ENCODE measurements at regions not wholly inside any gene's neighbourhood (a gene's known extent, or its start where the extent isn't known, plus 50 kb on each side); places are given as distances from the start of the nearest gene placed in this dataset.

GRCh38 chr7:41431671-41432070 is 271.2 kb downstream of the INHBA start:
- WGBS, 5 donors = 74 to 96% (median 87%) methylated on average over 3 of the region's 3 CpGs
- Histone ChIP-seq H3K4me3 (no peak overlapping the region), H3K4me1 (no peaks in the 10 kb centered on the region), H3K36me3 (no peaks in the 10 kb centered on the region), H3K27me3 (no peaks in the 10 kb centered on the region), H3K27ac (no peak overlapping the region), H3K9me3 (peaks cover 0 to 13% (median 5%) of the 10 kb centered on the region in 4 donors)
- intact Hi-C loops (cut with DNase I; ENCODE audit: low total_unique reads) = no loop called here
- TF ChIP-seq POLR2AphosphoS5 (IDR thresholded peaks at IDR 0.05) (no peak), POLR2A (IDR thresholded peaks at IDR 0.05) (no peak), CTCF (IDR thresholded peaks at IDR 0.05) (no peak), EP300 (IDR thresholded peaks at IDR 0.05) (no peak)
- no peak for DNase-seq

GRCh38 chr7:41428381-41428780 is 274.5 kb downstream of the INHBA start:
- Histone ChIP-seq H3K27me3 (no peaks in the 10 kb centered on the region), H3K36me3 (no peaks in the 10 kb centered on the region), H3K4me1 (no peaks in the 10 kb centered on the region), H3K4me3 (no peak overlapping the region), H3K9me3 (peaks cover 0 to 4% (median 0%) of the 10 kb centered on the region in 4 donors), H3K27ac (no peak overlapping the region)
- 49 to 77% (median 70%) methylated on average over 4 of the region's 4 CpGs for WGBS, 5 donors
- intact Hi-C loops (cut with DNase I; ENCODE audit: low total_unique reads) = no loop called here
- TF ChIP-seq CTCF (IDR thresholded peaks at IDR 0.05) (no peak), EP300 (IDR thresholded peaks at IDR 0.05) (no peak), POLR2AphosphoS5 (IDR thresholded peaks at IDR 0.05) (no peak), POLR2A (IDR thresholded peaks at IDR 0.05) (no peak)
- DNase-seq = no peak

- Histone ChIP-seq H3K4me3 (no peak overlapping the region), H3K36me3 (no peaks in the 10 kb centered on the region), H3K9me3 (no peaks in the 10 kb centered on the region), H3K27ac (no peak overlapping the region), H3K27me3 (no peaks in the 10 kb centered on the region), H3K4me1 (no peaks in the 10 kb centered on the region)
- intact Hi-C loops (cut with DNase I; ENCODE audit: low total_unique reads) = no loop called here
- no peak for DNase-seq
- WGBS, 5 donors = 80 to 94% (median 87%) methylated on average over 3 of the region's 3 CpGs
- TF ChIP-seq CTCF (IDR thresholded peaks at IDR 0.05) (no peak), POLR2AphosphoS5 (IDR thresholded peaks at IDR 0.05) (no peak), EP300 (IDR thresholded peaks at IDR 0.05) (no peak), POLR2A (IDR thresholded peaks at IDR 0.05) (no peak)
These were observed 277.0 kb downstream of the INHBA start for GRCh38 chr7:41425926-41426325.

- no peaks in the 10 kb centered on the region for H3K36me3 ChIP-seq
- H3K27me3 ChIP-seq = no peaks in the 10 kb centered on the region
- H3K9me3 ChIP-seq = no peaks in the 10 kb centered on the region
- no peak overlapping the region for H3K4me3 ChIP-seq
- 65 to 82% (median 76%) methylated on average over 3 of the region's 3 CpGs for WGBS, 5 donors
- no peak overlapping the region for H3K27ac ChIP-seq
- H3K4me1 ChIP-seq = no peaks in the 10 kb centered on the region
- no peak for DNase-seq
- intact Hi-C loops (cut with DNase I; ENCODE audit: low total_unique reads) = no loop called here
- no peak for TF ChIP-seq EP300 (IDR thresholded peaks at IDR 0.05)
- no peak for TF ChIP-seq POLR2AphosphoS5 (IDR thresholded peaks at IDR 0.05)
- no peak for TF ChIP-seq POLR2A (IDR thresholded peaks at IDR 0.05)
- no peak for TF ChIP-seq CTCF (IDR thresholded peaks at IDR 0.05)
These were observed 281.8 kb downstream of the INHBA start for GRCh38 chr7:41421056-41421455.

Data from stomach (tissue), 8 donors.